T-helper 2 cell treated with Interferon-gamma antibody and Interleukin-4, amounts not matched to agents 100 ng/mL and 5 ng/mL, for 36 hours (primary cell): ENCODE measurements at regions not wholly inside any gene's neighbourhood (a gene's known extent, or its start where the extent isn't known, plus 50 kb on each side); places are given as distances from the start of the nearest gene placed in this dataset.
"Not testable (repeated sequence)": the region's sequence is repeated elsewhere in the genome, so short reads cannot be mapped to it uniquely, and the experiment has no call there.

Source experiments
- intact Hi-C: fragments of 100-400 bp; cut with micrococcal nuclease; formaldehyde crosslinking; loops from one replicate; pipeline ENCODE4 v1.15.1; 2023

- intact Hi-C loops: no loop called here
These were observed 155.2 kb downstream of the FOXD2 start for GRCh38 chr1:47593013-47593568.

GRCh38 chr1:47593598-47594285 is 155.9 kb downstream of the FOXD2 start:
- intact Hi-C loops: no loop called here

DNA sequence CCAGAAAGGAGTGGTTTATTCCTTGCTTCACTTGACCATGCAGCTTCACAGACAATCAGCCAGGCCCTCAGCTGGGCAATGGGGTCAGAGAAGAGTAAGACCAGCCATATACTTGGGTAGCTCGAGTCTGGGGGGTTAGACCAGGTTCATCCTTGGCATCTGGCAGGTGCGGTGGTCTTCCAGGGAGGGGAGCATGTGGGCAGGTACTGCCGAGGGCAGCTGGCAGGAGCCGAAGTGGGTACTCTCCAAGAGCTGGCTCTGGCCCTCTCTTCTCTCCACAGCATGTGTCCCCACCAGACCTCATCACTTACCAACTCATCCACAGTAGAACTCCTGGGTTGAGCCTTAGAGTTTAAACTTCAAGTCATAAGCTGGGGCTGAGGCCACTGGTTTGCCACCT is 156.8 kb downstream of the FOXD2 start:
- intact Hi-C loops: no loop called here

- intact Hi-C loops: no loop called here
These were observed 158.5 kb downstream of the FOXD2 start for GRCh38 chr1:47596328-47596727.

GRCh38 chr1:47598357-47598756 is 160.5 kb downstream of the FOXD2 start:
- intact Hi-C loops: no loop called here

- intact Hi-C loops: no loop called here
These were observed 161.9 kb downstream of the FOXD2 start for GRCh38 chr1:47599777-47600176.

GRCh38 chr1:47602491-47602890 is 164.6 kb downstream of the FOXD2 start:
- intact Hi-C loops: not testable (repeated sequence)

GRCh38 chr1:47604869-47605268 is 167.0 kb downstream of the FOXD2 start:
- intact Hi-C loops: not testable (repeated sequence)

DNA sequence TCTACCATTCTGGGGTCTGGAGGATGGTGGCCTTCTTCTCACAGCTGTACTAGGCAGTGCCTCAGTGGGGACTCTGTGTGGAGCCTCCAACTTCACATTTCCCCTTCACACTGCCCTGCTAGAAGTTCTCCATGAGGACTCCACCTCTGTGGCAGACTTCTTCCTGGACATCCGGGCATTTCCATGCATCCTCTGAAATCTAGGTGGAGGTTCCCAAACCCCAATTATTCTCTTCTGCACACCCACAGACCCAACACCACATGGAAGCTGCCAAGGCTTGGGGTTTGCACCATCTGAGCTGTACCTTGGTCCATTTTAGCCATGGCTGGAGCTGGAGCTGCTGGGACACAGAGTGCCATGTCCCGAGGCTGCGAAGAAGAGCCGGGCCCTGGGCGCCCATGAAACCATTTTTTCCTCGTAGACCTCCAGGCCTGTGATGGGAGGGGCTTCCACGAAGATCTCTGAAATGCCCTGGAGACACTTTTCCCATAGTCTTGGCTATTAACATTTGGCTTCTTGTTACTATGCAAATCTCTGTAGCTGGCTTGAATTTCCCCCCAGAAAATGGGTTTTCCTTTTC is 170.5 kb downstream of the FOXD2 start:
- intact Hi-C loops: no loop called here

- intact Hi-C loops: no loop called here
These were observed 174.1 kb downstream of the FOXD2 start for GRCh38 chr1:47611992-47612391.

GRCh38 chr1:47612819-47613218 is 175.0 kb downstream of the FOXD2 start:
- intact Hi-C loops: no loop called here

DNA sequence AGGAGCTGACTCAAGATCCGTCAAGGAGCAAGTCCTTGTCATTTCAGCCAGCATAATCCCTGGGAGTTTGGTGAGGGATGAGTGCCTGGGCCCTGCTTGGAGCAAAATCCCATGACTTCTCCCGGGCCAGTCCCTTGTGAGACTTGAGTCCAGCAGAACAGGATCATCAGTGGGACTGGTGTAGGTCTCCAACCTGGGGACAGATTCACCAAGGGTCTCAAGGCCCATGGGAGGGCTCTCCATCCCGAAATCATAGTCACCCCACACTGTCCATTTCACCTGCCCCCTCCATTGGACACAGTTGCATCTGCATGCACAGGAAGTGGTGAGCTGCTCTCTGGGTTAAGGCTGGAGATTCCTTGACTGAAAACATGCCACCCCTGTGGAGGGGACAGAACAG is 178.2 kb downstream of the FOXD2 start:
- intact Hi-C loops: no loop called here

- intact Hi-C loops: no loop called here
These were observed 179.1 kb downstream of the FOXD2 start for GRCh38 chr1:47616906-47617305.

GRCh38 chr1:47617381-47618221 is 179.8 kb downstream of the FOXD2 start:
- intact Hi-C loops: no loop called here

DNA sequence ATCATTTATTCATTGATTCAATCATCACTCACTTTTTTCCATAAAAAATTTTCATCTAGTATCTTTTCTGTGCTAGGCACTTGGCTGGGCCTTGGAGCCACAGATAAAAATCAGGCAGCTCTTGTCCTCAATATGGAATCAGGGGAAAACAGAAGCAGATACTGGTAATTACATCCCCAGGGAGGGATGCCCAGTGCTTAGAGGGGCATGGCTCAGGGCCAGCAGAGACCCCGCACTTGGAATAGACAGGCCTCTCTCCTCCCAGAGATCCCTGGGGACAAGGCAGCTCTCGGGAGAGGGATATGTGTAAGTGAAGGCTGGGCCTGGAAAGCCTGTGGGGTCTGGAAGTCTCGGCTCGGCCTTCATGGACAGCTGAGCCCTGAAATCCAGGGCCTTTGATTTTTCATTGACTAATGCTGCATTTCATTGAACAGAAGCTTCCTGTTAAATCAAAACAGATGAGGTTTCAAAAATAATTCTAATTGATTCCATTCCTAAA is 180.4 kb downstream of the FOXD2 start:
- intact Hi-C loops: no loop called here

DNA sequence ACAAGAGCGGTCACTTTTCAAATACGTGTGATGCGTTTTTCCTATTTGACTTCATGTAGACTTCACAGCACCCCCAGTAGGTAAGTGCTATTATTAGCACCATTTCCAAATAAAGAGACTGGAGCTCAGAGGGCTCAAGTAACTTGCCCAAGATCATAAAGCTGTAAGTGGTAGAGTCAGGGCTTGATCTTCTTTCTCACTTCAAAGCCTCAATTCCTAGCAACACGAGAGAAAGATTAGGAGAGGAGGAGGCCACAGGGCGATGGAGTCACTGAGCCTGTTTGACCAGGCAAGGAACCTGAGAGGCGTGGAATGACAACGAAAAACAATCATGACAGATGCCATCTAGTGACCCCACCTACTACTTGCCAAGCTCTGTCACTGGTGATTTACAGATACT is 181.0 kb downstream of the FOXD2 start:
- intact Hi-C loops: no loop called here

- intact Hi-C loops: no loop called here
These were observed 183.6 kb downstream of the FOXD2 start for GRCh38 chr1:47621483-47621882.

GRCh38 chr1:47621977-47622376 is 184.1 kb downstream of the FOXD2 start:
- intact Hi-C loops: no loop called here

GRCh38 chr1:47622776-47623556 is 185.1 kb downstream of the FOXD2 start:
- intact Hi-C loops: no loop called here

- intact Hi-C loops: no loop called here
These were observed 185.7 kb downstream of the FOXD2 start for GRCh38 chr1:47623557-47623940.

- intact Hi-C loops: no loop called here
These were observed 186.7 kb downstream of the FOXD2 start for GRCh38 chr1:47624531-47624930.
